Astrocyte of the spinal cord (primary cell): ENCODE measurements at regions not wholly inside any gene's neighbourhood (a gene's known extent, or its start where the extent isn't known, plus 50 kb on each side); places are given as distances from the start of the nearest gene placed in this dataset.

Source experiments
- DNase-seq: peaks from one replicate; pipeline ENCODE4 v3.0.0; 2011; ENCODE audit warnings: low read depth, low spot score
- H3K4me3 ChIP-seq: 2 replicates; pipeline ENCODE4 v1.5.1; 2011; ENCODE audit warnings: low read depth, mild to moderate bottlenecking, low read length, moderate library complexity
- CTCF ChIP-seq: IDR thresholded peaks from 2 replicates; pipeline ENCODE4 v1.5.1; 2012; ENCODE audit warnings: low read depth, mild to moderate bottlenecking, low read length, inconsistent platforms
- in situ Hi-C: cut with HindIII; loops from 2 replicates; pipeline ENCODE4 v1.10.0; 2017; ENCODE audit warnings: low sequenced_read_pairs

GRCh38 chr9:107684224-107684623 lies 194.7 kb upstream of the KLF4 start:
- no peak overlapping the region for H3K4me3 ChIP-seq
- peak; percentile 18 for DNase-seq
- in situ Hi-C loops, result no loop called here
- no peak for TF ChIP-seq CTCF

GRCh38 chr9:107683566-107683965 lies 194.0 kb upstream of the KLF4 start:
- in situ Hi-C loops, result no loop called here
- DNase-seq, result no peak
- no peak for TF ChIP-seq CTCF
- no peak overlapping the region for H3K4me3 ChIP-seq

GRCh38 chr9:107681988-107682387 lies 192.4 kb upstream of the KLF4 start:
- H3K4me3 ChIP-seq, result no peak overlapping the region
- no peak for DNase-seq
- no peak for TF ChIP-seq CTCF
- in situ Hi-C loops, result no loop called here

GRCh38 chr9:107675351-107676259 lies 186.0 kb upstream of the KLF4 start:
- H3K4me3 ChIP-seq, result no peak overlapping the region
- DNase-seq, result no peak
- no peak for TF ChIP-seq CTCF
- in situ Hi-C loops, result no loop called here

- H3K4me3 ChIP-seq, result no peak overlapping the region
- DNase-seq, result no peak
- in situ Hi-C loops, result no loop called here
- TF ChIP-seq CTCF, result no peak
Observed at GRCh38 chr9:107674721-107675277, 185.2 kb upstream of the KLF4 start.

- TF ChIP-seq CTCF, result no peak
- in situ Hi-C loops, result no loop called here
- no peak for DNase-seq
- H3K4me3 ChIP-seq, result no peak overlapping the region
Observed at GRCh38 chr9:107673861-107674720, 184.5 kb upstream of the KLF4 start.
